OCI-LY1 (cell line): ENCODE measurements at regions not wholly inside any gene's neighbourhood (a gene's known extent, or its start where the extent isn't known, plus 50 kb on each side); places are given as distances from the start of the nearest gene placed in this dataset.

Experiments
- H2AFZ ChIP-seq: fragments of 200-600 bp; sonication (generic), shearing (Covaris generic); 2 replicates; pipeline ENCODE4 v1.6.0; 2014; ENCODE audit warnings: antibody characterized with exemption, mild to moderate bottlenecking, low read length
- H3F3A ChIP-seq: fragments of 200-600 bp; sonication (generic), shearing (Covaris generic); 2 replicates; pipeline ENCODE4 v1.6.0; 2014; ENCODE audit warnings: mild to moderate bottlenecking, antibody characterized with exemption, low read length, moderate library complexity; ENCODE audit not compliant: insufficient read depth
- H3K27ac ChIP-seq: fragments of 200-600 bp; sonication (generic); 2 replicates; pipeline ENCODE4 v1.5.1; 2014; ENCODE audit warnings: low read length, mixed run types, mild to moderate bottlenecking, low read depth; ENCODE audit not compliant: poor library complexity, severe bottlenecking
- H3K27me3 ChIP-seq: fragments of 200-600 bp; sonication (generic); 2 replicates; pipeline ENCODE4 v1.6.0; 2014; ENCODE audit warnings: antibody characterized with exemption, mild to moderate bottlenecking, low read length, moderate library complexity; ENCODE audit not compliant: insufficient read depth
- H3K36me3 ChIP-seq: fragments of 200-600 bp; sonication (generic); 2 replicates; pipeline ENCODE4 v1.6.1; 2014; ENCODE audit warnings: mild to moderate bottlenecking, antibody characterized with exemption, low read length, moderate library complexity, mixed read lengths; ENCODE audit not compliant: insufficient read depth
- H3K4me1 ChIP-seq: fragments of 200-600 bp; sonication (generic); 2 replicates; pipeline ENCODE4 v1.5.1; 2014; ENCODE audit warnings: mild to moderate bottlenecking, low read length, moderate library complexity; ENCODE audit not compliant: insufficient read depth, severe bottlenecking
- H3K4me2 ChIP-seq: fragments of 200-600 bp; sonication (generic), shearing (Covaris generic); 2 replicates; pipeline ENCODE4 v1.6.1; 2014; ENCODE audit warnings: low read length
- H3K4me3 ChIP-seq: fragments of 200-600 bp; sonication (generic); 2 replicates; pipeline ENCODE4 v1.5.1; 2014; ENCODE audit warnings: low read length, low read depth, mild to moderate bottlenecking, mixed read lengths; ENCODE audit not compliant: poor library complexity, severe bottlenecking
- H3K79me2 ChIP-seq: fragments of 200-600 bp; shearing (Covaris generic); 2 replicates; pipeline ENCODE4 v1.6.1; 2016; ENCODE audit warnings: mixed run types, low read length, mixed read lengths; ENCODE audit not compliant: insufficient read depth
- H3K9ac ChIP-seq: fragments of 200-600 bp; sonication (generic), shearing (Covaris generic); 2 replicates; pipeline ENCODE4 v1.6.1; 2014; ENCODE audit warnings: mild to moderate bottlenecking, low read length, mixed read lengths
- H3K9me2 ChIP-seq: fragments of 200-600 bp; sonication (generic), shearing (Covaris generic); 2 replicates; pipeline ENCODE4 v1.6.1; 2014; ENCODE audit warnings: low read depth, mild to moderate bottlenecking, low read length, mixed read lengths
- H3K9me3 ChIP-seq: fragments of 200-600 bp; shearing (Covaris generic); 2 replicates; pipeline ENCODE4 v1.6.1; 2014; ENCODE audit warnings: low read length, mixed read lengths
- H4K20me1 ChIP-seq: fragments of 200-600 bp; sonication (generic), shearing (Covaris generic); 2 replicates; pipeline ENCODE4 v1.6.0; 2016; ENCODE audit warnings: mild to moderate bottlenecking, low read length; ENCODE audit not compliant: insufficient read depth
- EZH2 ChIP-seq: fragments of 200-600 bp; sonication (generic), shearing (Covaris generic); IDR thresholded peaks from 2 replicates; pipeline ENCODE4 v1.8.0; 2017; ENCODE audit warnings: borderline replicate concordance, mixed run types, mild to moderate bottlenecking, antibody characterized with exemption, low read length, moderate library complexity, mixed read lengths
- TF ChIP-seq, protein P1 (sequence below): fragments of 200-600 bp; sonication (generic), shearing (Covaris generic); IDR thresholded peaks from 2 replicates; pipeline ENCODE4 v1.5.1; 2017; ENCODE audit warnings: mild to moderate bottlenecking, antibody characterized with exemption, low read length, moderate library complexity, mixed read lengths

DNA sequence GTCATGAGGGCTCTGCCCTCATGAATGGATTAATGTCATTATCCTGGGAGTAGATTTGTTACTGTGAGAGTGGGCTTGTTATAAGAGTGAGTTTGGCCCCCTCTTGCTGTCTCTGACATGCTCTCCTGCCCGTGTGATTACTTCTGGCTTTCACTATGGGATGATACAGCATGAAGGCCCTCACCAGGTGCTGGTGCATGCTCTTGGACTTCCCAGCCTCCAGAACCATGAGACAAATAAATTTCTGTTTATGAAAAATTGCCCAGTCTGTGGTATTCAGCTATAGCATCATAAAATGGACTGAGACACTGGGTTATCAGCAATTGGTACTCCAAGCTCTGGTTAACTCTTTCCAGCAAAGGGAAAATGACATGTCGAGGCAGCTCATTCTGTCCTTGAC, 76.2 kb upstream of the MAP3K7 start:
- Histone ChIP-seq H3K27ac (no peak overlapping the region), H3K79me2 (no peaks in the 10 kb centered on the region), H3K9ac (no peak overlapping the region), H2AFZ (no peak overlapping the region), H4K20me1 (no peaks in the 10 kb centered on the region), H3F3A (no peaks in the 10 kb centered on the region), H3K36me3 (no peaks in the 10 kb centered on the region), H3K4me3 (no peak overlapping the region), H3K9me3 (no peaks in the 10 kb centered on the region), H3K27me3 (no peaks in the 10 kb centered on the region), H3K9me2 (no peaks in the 10 kb centered on the region), H3K4me2 (no peak overlapping the region), H3K4me1 (no peaks in the 10 kb centered on the region)
- no peak for TF ChIP-seq EZH2
- TF ChIP-seq, protein P1, sequence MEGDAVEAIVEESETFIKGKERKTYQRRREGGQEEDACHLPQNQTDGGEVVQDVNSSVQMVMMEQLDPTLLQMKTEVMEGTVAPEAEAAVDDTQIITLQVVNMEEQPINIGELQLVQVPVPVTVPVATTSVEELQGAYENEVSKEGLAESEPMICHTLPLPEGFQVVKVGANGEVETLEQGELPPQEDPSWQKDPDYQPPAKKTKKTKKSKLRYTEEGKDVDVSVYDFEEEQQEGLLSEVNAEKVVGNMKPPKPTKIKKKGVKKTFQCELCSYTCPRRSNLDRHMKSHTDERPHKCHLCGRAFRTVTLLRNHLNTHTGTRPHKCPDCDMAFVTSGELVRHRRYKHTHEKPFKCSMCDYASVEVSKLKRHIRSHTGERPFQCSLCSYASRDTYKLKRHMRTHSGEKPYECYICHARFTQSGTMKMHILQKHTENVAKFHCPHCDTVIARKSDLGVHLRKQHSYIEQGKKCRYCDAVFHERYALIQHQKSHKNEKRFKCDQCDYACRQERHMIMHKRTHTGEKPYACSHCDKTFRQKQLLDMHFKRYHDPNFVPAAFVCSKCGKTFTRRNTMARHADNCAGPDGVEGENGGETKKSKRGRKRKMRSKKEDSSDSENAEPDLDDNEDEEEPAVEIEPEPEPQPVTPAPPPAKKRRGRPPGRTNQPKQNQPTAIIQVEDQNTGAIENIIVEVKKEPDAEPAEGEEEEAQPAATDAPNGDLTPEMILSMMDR, result no peak

- no peaks in the 10 kb centered on the region for H3K27me3 ChIP-seq
- no peak overlapping the region for H3K4me3 ChIP-seq
- H3F3A ChIP-seq, result no peaks in the 10 kb centered on the region
- H3K9me2 ChIP-seq, result no peaks in the 10 kb centered on the region
- no peak for TF ChIP-seq EZH2
- TF ChIP-seq, protein P1, result no peak
- no peaks in the 10 kb centered on the region for H3K4me1 ChIP-seq
- H3K79me2 ChIP-seq, result no peaks in the 10 kb centered on the region
- no peak overlapping the region for H3K27ac ChIP-seq
- H3K4me2 ChIP-seq, result no peak overlapping the region
- no peaks in the 10 kb centered on the region for H4K20me1 ChIP-seq
- H3K9ac ChIP-seq, result no peak overlapping the region
- H3K36me3 ChIP-seq, result no peaks in the 10 kb centered on the region
- no peaks in the 10 kb centered on the region for H3K9me3 ChIP-seq
- H2AFZ ChIP-seq, result no peak overlapping the region
These were observed 74.1 kb upstream of the MAP3K7 start for GRCh38 chr6:90660931-90661330.

GRCh38 chr6:90658497-90658896, 71.6 kb upstream of the MAP3K7 start:
- Histone ChIP-seq H3K4me1 (no peaks in the 10 kb centered on the region), H3K4me3 (no peak overlapping the region), H3K9me2 (no peaks in the 10 kb centered on the region), H4K20me1 (no peaks in the 10 kb centered on the region), H3K27me3 (no peaks in the 10 kb centered on the region), H2AFZ (no peak overlapping the region), H3K9me3 (no peaks in the 10 kb centered on the region), H3K27ac (no peak overlapping the region), H3K4me2 (no peak overlapping the region), H3K79me2 (no peaks in the 10 kb centered on the region), H3K9ac (no peak overlapping the region), H3F3A (no peaks in the 10 kb centered on the region), H3K36me3 (no peaks in the 10 kb centered on the region)
- TF ChIP-seq EZH2, result no peak
- TF ChIP-seq, protein P1, result no peak
